Thymus (tissue), 11 donors: ENCODE measurements at regions not wholly inside any gene's neighbourhood (a gene's known extent, or its start where the extent isn't known, plus 50 kb on each side); places are given as distances from the start of the nearest gene placed in this dataset.

Experiments
- DNase-seq, 9 donors: peaks; one replicate each; pipeline ENCODE4 v3.0.0-alpha.2; 2013; ENCODE audit warnings: low spot score in 9 of 9, low read depth in 6 of 9, missing footprints in 1 of 9
- H3K27ac ChIP-seq, 2 donors: one replicate each; pipeline ENCODE4 v1.5.1; 2013; ENCODE audit warnings: control low read depth in 1 of 2, low read depth in 1 of 2, low read length in 1 of 2, mild to moderate bottlenecking in 1 of 2, moderate library complexity in 1 of 2
- H3K27me3 ChIP-seq, 2 donors: one replicate each; pipeline ENCODE4 v1.5.1; 2013; ENCODE audit warnings: low read length in 1 of 2; ENCODE audit not compliant: control insufficient read depth in 2 of 2, insufficient read depth in 1 of 2
- H3K36me3 ChIP-seq, 2 donors: one replicate each; pipeline ENCODE4 v1.5.1; 2013; ENCODE audit warnings: low read length in 1 of 2, mild to moderate bottlenecking in 1 of 2, moderate library complexity in 1 of 2; ENCODE audit not compliant: control insufficient read depth in 2 of 2, insufficient read depth in 2 of 2
- H3K4me1 ChIP-seq, 2 donors: one replicate each; pipeline ENCODE4 v1.5.1; 2013; ENCODE audit warnings: low read length in 2 of 2; ENCODE audit not compliant: control insufficient read depth in 2 of 2, insufficient read depth in 2 of 2
- H3K4me3 ChIP-seq, 2 donors: one replicate each; pipeline ENCODE4 v1.5.1; 2013; ENCODE audit warnings: low read length in 2 of 2, control low read depth in 1 of 2, mild to moderate bottlenecking in 1 of 2
- H3K9me3 ChIP-seq, 2 donors: one replicate each; pipeline ENCODE4 v1.5.1; 2013; ENCODE audit warnings: low read length in 1 of 2, mild to moderate bottlenecking in 1 of 2; ENCODE audit not compliant: control insufficient read depth in 2 of 2, insufficient read depth in 1 of 2
- WGBS: extraction: QIAGEN DNeasy Blood & Tissue Kit; methylation state at CpG from one replicate; pipeline ENCODE4 v1.1.7; 2013; 5-methylcytosine and 5-hydroxymethylcytosine counted together
- donor health status: healthy.

DNA sequence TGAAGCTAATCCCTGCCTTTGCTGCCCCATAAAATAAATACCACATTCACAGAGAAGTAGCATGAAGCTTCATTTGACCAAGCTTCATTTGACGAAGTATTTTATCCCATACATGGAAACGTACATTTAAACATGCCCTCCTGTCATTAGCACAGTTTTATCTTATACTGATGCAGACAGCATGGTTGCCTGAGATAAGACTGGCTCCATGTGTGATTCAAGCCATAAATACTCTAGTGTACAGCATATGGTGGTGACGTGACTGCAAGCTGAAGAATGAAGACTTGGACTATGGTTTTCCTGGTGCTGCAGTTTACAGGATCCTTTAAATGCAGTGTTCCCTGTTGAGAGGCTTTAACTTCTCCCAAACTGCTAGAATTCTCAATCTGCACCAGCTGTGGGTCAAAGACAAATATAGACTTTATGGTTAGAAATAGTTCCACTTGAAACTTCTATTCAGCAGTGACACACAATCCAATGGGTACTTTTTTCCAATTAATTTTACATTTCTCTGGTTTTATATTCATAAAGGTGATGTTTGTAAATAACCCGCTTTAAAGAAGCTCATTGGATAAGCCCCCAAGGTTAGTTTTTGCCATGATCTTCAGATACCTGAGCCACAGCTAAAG, 64.9 kb downstream of the CYB561 start:
- Histone ChIP-seq H3K27ac (no peak overlapping the region), H3K9me3 (peaks cover 0 to 3% of the 10 kb centered on the region in 2 donors), H3K36me3 (no peaks in the 10 kb centered on the region), H3K4me1 (no peaks in the 10 kb centered on the region), H3K27me3 (no peaks in the 10 kb centered on the region), H3K4me3 (no peak overlapping the region)
- no peak for DNase-seq
- WGBS, result 96% methylated on average over 4 of the region's 4 CpGs

DNA sequence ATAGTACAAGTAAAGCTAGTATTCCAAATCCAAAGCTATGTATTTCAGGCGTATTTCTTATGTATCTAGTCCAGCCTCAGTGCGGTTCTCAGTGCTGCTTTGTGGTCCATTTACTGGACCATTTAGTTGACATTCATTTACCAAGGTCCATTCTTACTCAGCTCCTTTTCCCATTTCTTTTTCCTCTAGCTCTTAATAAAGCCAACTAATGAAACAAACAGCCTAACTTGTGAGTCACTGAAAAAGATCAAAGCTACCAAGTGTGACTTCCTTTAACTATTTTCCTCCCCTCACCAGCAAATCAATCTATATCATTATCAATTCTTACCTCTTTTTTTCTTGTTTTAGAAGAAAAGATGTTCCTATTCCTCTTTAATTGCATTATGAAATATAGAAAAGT, 64.0 kb downstream of the CYB561 start:
- no peaks in the 10 kb centered on the region for H3K36me3 ChIP-seq
- no peak overlapping the region for H3K27ac ChIP-seq
- no peaks in the 10 kb centered on the region for H3K9me3 ChIP-seq
- DNase-seq, result no peak
- WGBS, result 98% methylated on average over 2 of the region's 2 CpGs
- no peaks in the 10 kb centered on the region for H3K4me1 ChIP-seq
- no peaks in the 10 kb centered on the region for H3K27me3 ChIP-seq
- no peak overlapping the region for H3K4me3 ChIP-seq
